ENCODE measurements at regions not wholly inside any gene's neighbourhood (a gene's known extent, or its start where the extent isn't known, plus 50 kb on each side); places are given as distances from the start of the nearest gene placed in this dataset.

GRCh38 chr9:7973123-7973522 is 173.5 kb upstream of the DMAC1 start:
- intact Hi-C loops (cut with DNase I): no loop called here
- no peaks in the 10 kb centered on the region for H3K9me3 ChIP-seq (replicated peaks in 1 of 3)
- no peak overlapping the region for H3K4me3 ChIP-seq
- no peaks in the 10 kb centered on the region for H3K4me1 ChIP-seq (replicated peaks in 1 of 2)
- H3K27me3 ChIP-seq: no peaks in the 10 kb centered on the region
- no peak overlapping the region for H3K27ac ChIP-seq
- TF ChIP-seq CTCF (IDR thresholded peaks at IDR 0.05) (no peak), POLR2A (IDR thresholded peaks at IDR 0.05) (no peak)
- DNase-seq: no peak
- H3K36me3 ChIP-seq (replicated peaks in 1 of 2): no peaks in the 10 kb centered on the region
- 65 to 87% (median 76%) methylated on average over 5 of the region's 5 CpGs for WGBS, 4 donors

- TF ChIP-seq POLR2A (IDR thresholded peaks at IDR 0.05): no peak
- H3K9me3 ChIP-seq (replicated peaks in 1 of 3): no peaks in the 10 kb centered on the region
- no peak for DNase-seq
- 60 to 83% (median 65%) methylated on average over 4 of the region's 4 CpGs for WGBS, 4 donors
- no peaks in the 10 kb centered on the region for H3K4me1 ChIP-seq (replicated peaks in 1 of 2)
- intact Hi-C loops (cut with DNase I): no loop called here
- H3K4me3 ChIP-seq: no peak overlapping the region
- H3K36me3 ChIP-seq (replicated peaks in 1 of 2): no peaks in the 10 kb centered on the region
- no peaks in the 10 kb centered on the region for H3K27me3 ChIP-seq
- no peak overlapping the region for H3K27ac ChIP-seq
These were observed 171.2 kb upstream of the DMAC1 start for GRCh38 chr9:7970681-7971330.

GRCh38 chr9:7968687-7969086 is 169.1 kb upstream of the DMAC1 start:
- no peak overlapping the region for H3K27ac ChIP-seq
- H3K27me3 ChIP-seq: no peaks in the 10 kb centered on the region
- 73 to 81% (median 77%) methylated on average over 3 of the region's 3 CpGs for WGBS, 4 donors
- no peak overlapping the region for H3K4me3 ChIP-seq
- no peak for DNase-seq
- no peaks in the 10 kb centered on the region for H3K36me3 ChIP-seq (replicated peaks in 1 of 2)
- intact Hi-C loops (cut with DNase I): no loop called here
- H3K9me3 ChIP-seq (replicated peaks in 1 of 3): no peaks in the 10 kb centered on the region
- no peak for TF ChIP-seq POLR2A (IDR thresholded peaks at IDR 0.05)
- no peak for TF ChIP-seq CTCF (IDR thresholded peaks at IDR 0.05)
- H3K4me1 ChIP-seq (replicated peaks in 1 of 2): no peaks in the 10 kb centered on the region

- no peaks in the 10 kb centered on the region for H3K36me3 ChIP-seq (replicated peaks in 1 of 2)
These were observed 168.3 kb upstream of the DMAC1 start for GRCh38 chr9:7967851-7968250.

More at GRCh38 chr9:7967851-7968250, 168.3 kb upstream of the DMAC1 start:
- Histone ChIP-seq H3K27ac (no peak overlapping the region), H3K9me3 (replicated peaks in 1 of 3) (no peaks in the 10 kb centered on the region), H3K4me1 (replicated peaks in 1 of 2) (no peaks in the 10 kb centered on the region), H3K27me3 (no peaks in the 10 kb centered on the region), H3K4me3 (no peak overlapping the region)
- 80 to 88% (median 81%) methylated on average over 2 of the region's 2 CpGs for WGBS, 4 donors
- no peak for TF ChIP-seq POLR2A (IDR thresholded peaks at IDR 0.05)
- no peak for TF ChIP-seq CTCF (IDR thresholded peaks at IDR 0.05)
- intact Hi-C loops (cut with DNase I): no loop called here
- DNase-seq: no peak

Measured in adrenal gland (tissue), 9 donors.